ENCODE measurements at regions not wholly inside any gene's neighbourhood (a gene's known extent, or its start where the extent isn't known, plus 50 kb on each side); places are given as distances from the start of the nearest gene placed in this dataset.

- no peak overlapping the region for H2AFZ ChIP-seq (ENCODE audit: low read length, unreplicated experiment)
- H3K4me1 ChIP-seq (ENCODE audit: control insufficient read depth, insufficient read depth, low read length, unreplicated experiment) = no peaks in the 10 kb centered on the region
- H3K27me3 ChIP-seq (ENCODE audit: insufficient read depth, low read length) = no peaks in the 10 kb centered on the region; the same call in 1 of the 2 replicates
- H3K4me3 ChIP-seq (ENCODE audit: low read depth, low read length) = no peak overlapping the region
- H3K79me2 ChIP-seq (ENCODE audit: control insufficient read depth, insufficient read depth, low read length, unreplicated experiment) = no peaks in the 10 kb centered on the region
- no peak overlapping the region for H3K27ac ChIP-seq (ENCODE audit: low read depth, low read length)
- H3K36me3 ChIP-seq (ENCODE audit: insufficient read depth, low read length) = no peaks in the 10 kb centered on the region
Measured at GRCh38 chr2:166831930-166832329, 56.4 kb upstream of the XIRP2 start.

- Histone ChIP-seq H3K27ac (ENCODE audit: low read depth, low read length) (no peak overlapping the region), H3K79me2 (ENCODE audit: control insufficient read depth, insufficient read depth, low read length, unreplicated experiment) (no peaks in the 10 kb centered on the region), H3K27me3 (ENCODE audit: insufficient read depth, low read length) (no peaks in the 10 kb centered on the region), H3K4me3 (ENCODE audit: low read depth, low read length) (no peak overlapping the region), H2AFZ (ENCODE audit: low read length, unreplicated experiment) (no peak overlapping the region), H3K4me1 (ENCODE audit: control insufficient read depth, insufficient read depth, low read length, unreplicated experiment) (no peaks in the 10 kb centered on the region), H3K36me3 (ENCODE audit: insufficient read depth, low read length) (no peaks in the 10 kb centered on the region)
Measured at GRCh38 chr2:166825914-166826313, 62.4 kb upstream of the XIRP2 start.

- Histone ChIP-seq H3K79me2 (ENCODE audit: control insufficient read depth, insufficient read depth, low read length, unreplicated experiment) (no peaks in the 10 kb centered on the region), H3K4me1 (ENCODE audit: control insufficient read depth, insufficient read depth, low read length, unreplicated experiment) (no peaks in the 10 kb centered on the region), H2AFZ (ENCODE audit: low read length, unreplicated experiment) (no peak overlapping the region), H3K36me3 (ENCODE audit: insufficient read depth, low read length) (no peaks in the 10 kb centered on the region), H3K27ac (ENCODE audit: low read depth, low read length) (no peak overlapping the region), H3K27me3 (ENCODE audit: insufficient read depth, low read length) (no peaks in the 10 kb centered on the region), H3K4me3 (ENCODE audit: low read depth, low read length) (no peak overlapping the region)
Measured at GRCh38 chr2:166814335-166814734, 73.9 kb upstream of the XIRP2 start.

- H3K4me3 ChIP-seq (ENCODE audit: low read depth, low read length) = no peak overlapping the region
- no peak overlapping the region for H2AFZ ChIP-seq (ENCODE audit: low read length, unreplicated experiment)
- no peaks in the 10 kb centered on the region for H3K79me2 ChIP-seq (ENCODE audit: control insufficient read depth, insufficient read depth, low read length, unreplicated experiment)
- H3K36me3 ChIP-seq (ENCODE audit: insufficient read depth, low read length) = no peaks in the 10 kb centered on the region
- H3K27me3 ChIP-seq (ENCODE audit: insufficient read depth, low read length) = no peaks in the 10 kb centered on the region
- no peaks in the 10 kb centered on the region for H3K4me1 ChIP-seq (ENCODE audit: control insufficient read depth, insufficient read depth, low read length, unreplicated experiment)
- no peak overlapping the region for H3K27ac ChIP-seq (ENCODE audit: low read depth, low read length)
Measured at GRCh38 chr2:166812166-166812891, 76.0 kb upstream of the XIRP2 start.

GRCh38 chr2:166805753-166806152, 82.5 kb upstream of the XIRP2 start:
- H3K79me2 ChIP-seq (ENCODE audit: control insufficient read depth, insufficient read depth, low read length, unreplicated experiment) = no peaks in the 10 kb centered on the region
- no peaks in the 10 kb centered on the region for H3K27me3 ChIP-seq (ENCODE audit: insufficient read depth, low read length)

GRCh38 chr2:166803373-166804000, 84.8 kb upstream of the XIRP2 start:
- Histone ChIP-seq H3K36me3 (ENCODE audit: insufficient read depth, low read length) (no peaks in the 10 kb centered on the region), H3K27me3 (ENCODE audit: insufficient read depth, low read length) (no peaks in the 10 kb centered on the region), H3K4me3 (ENCODE audit: low read depth, low read length) (no peak overlapping the region), H3K79me2 (ENCODE audit: control insufficient read depth, insufficient read depth, low read length, unreplicated experiment) (no peaks in the 10 kb centered on the region), H2AFZ (ENCODE audit: low read length, unreplicated experiment) (no peak overlapping the region), H3K27ac (ENCODE audit: low read depth, low read length) (no peak overlapping the region), H3K4me1 (ENCODE audit: control insufficient read depth, insufficient read depth, low read length, unreplicated experiment) (no peaks in the 10 kb centered on the region)

More at GRCh38 chr2:166805753-166806152, 82.5 kb upstream of the XIRP2 start:
- Histone ChIP-seq H2AFZ (ENCODE audit: low read length, unreplicated experiment) (no peak overlapping the region), H3K4me1 (ENCODE audit: control insufficient read depth, insufficient read depth, low read length, unreplicated experiment) (no peaks in the 10 kb centered on the region), H3K4me3 (ENCODE audit: low read depth, low read length) (no peak overlapping the region), H3K27ac (ENCODE audit: low read depth, low read length) (no peak overlapping the region), H3K36me3 (ENCODE audit: insufficient read depth, low read length) (no peaks in the 10 kb centered on the region)

GRCh38 chr2:166802475-166802874, 85.8 kb upstream of the XIRP2 start:
- Histone ChIP-seq H2AFZ (ENCODE audit: low read length, unreplicated experiment) (no peak overlapping the region), H3K27ac (ENCODE audit: low read depth, low read length) (no peak overlapping the region), H3K36me3 (ENCODE audit: insufficient read depth, low read length) (no peaks in the 10 kb centered on the region), H3K4me1 (ENCODE audit: control insufficient read depth, insufficient read depth, low read length, unreplicated experiment) (no peaks in the 10 kb centered on the region), H3K27me3 (ENCODE audit: insufficient read depth, low read length) (no peaks in the 10 kb centered on the region), H3K79me2 (ENCODE audit: control insufficient read depth, insufficient read depth, low read length, unreplicated experiment) (no peaks in the 10 kb centered on the region), H3K4me3 (ENCODE audit: low read depth, low read length) (no peak overlapping the region)

GRCh38 chr2:166792808-166793207, 95.5 kb upstream of the XIRP2 start:
- Histone ChIP-seq H3K36me3 (ENCODE audit: insufficient read depth, low read length) (no peaks in the 10 kb centered on the region), H3K4me3 (ENCODE audit: low read depth, low read length) (no peak overlapping the region), H3K27ac (ENCODE audit: low read depth, low read length) (no peak overlapping the region), H2AFZ (ENCODE audit: low read length, unreplicated experiment) (no peak overlapping the region), H3K79me2 (ENCODE audit: control insufficient read depth, insufficient read depth, low read length, unreplicated experiment) (no peaks in the 10 kb centered on the region), H3K27me3 (ENCODE audit: insufficient read depth, low read length) (no peaks in the 10 kb centered on the region), H3K4me1 (ENCODE audit: control insufficient read depth, insufficient read depth, low read length, unreplicated experiment) (no peaks in the 10 kb centered on the region)

GRCh38 chr2:166786707-166787106, 101.6 kb upstream of the XIRP2 start:
- no peak overlapping the region for H2AFZ ChIP-seq (ENCODE audit: low read length, unreplicated experiment)
- H3K79me2 ChIP-seq (ENCODE audit: control insufficient read depth, insufficient read depth, low read length, unreplicated experiment) = no peaks in the 10 kb centered on the region
- no peaks in the 10 kb centered on the region for H3K36me3 ChIP-seq (ENCODE audit: insufficient read depth, low read length)
- no peak overlapping the region for H3K27ac ChIP-seq (ENCODE audit: low read depth, low read length)
- no peaks in the 10 kb centered on the region for H3K27me3 ChIP-seq (ENCODE audit: insufficient read depth, low read length)
- H3K4me1 ChIP-seq (ENCODE audit: control insufficient read depth, insufficient read depth, low read length, unreplicated experiment) = no peaks in the 10 kb centered on the region
- no peak overlapping the region for H3K4me3 ChIP-seq (ENCODE audit: low read depth, low read length)

GRCh38 chr2:166784296-166784946, 103.9 kb upstream of the XIRP2 start:
- no peak overlapping the region for H3K27ac ChIP-seq (ENCODE audit: low read depth, low read length)
- no peak overlapping the region for H2AFZ ChIP-seq (ENCODE audit: low read length, unreplicated experiment)
- no peaks in the 10 kb centered on the region for H3K27me3 ChIP-seq (ENCODE audit: insufficient read depth, low read length)
- no peak overlapping the region for H3K4me3 ChIP-seq (ENCODE audit: low read depth, low read length)
- no peaks in the 10 kb centered on the region for H3K4me1 ChIP-seq (ENCODE audit: control insufficient read depth, insufficient read depth, low read length, unreplicated experiment)
- H3K36me3 ChIP-seq (ENCODE audit: insufficient read depth, low read length) = no peaks in the 10 kb centered on the region
- H3K79me2 ChIP-seq (ENCODE audit: control insufficient read depth, insufficient read depth, low read length, unreplicated experiment) = no peaks in the 10 kb centered on the region

- Histone ChIP-seq H3K79me2 (ENCODE audit: control insufficient read depth, insufficient read depth, low read length, unreplicated experiment) (no peaks in the 10 kb centered on the region), H3K36me3 (ENCODE audit: insufficient read depth, low read length) (no peaks in the 10 kb centered on the region), H2AFZ (ENCODE audit: low read length, unreplicated experiment) (no peak overlapping the region), H3K4me1 (ENCODE audit: control insufficient read depth, insufficient read depth, low read length, unreplicated experiment) (no peaks in the 10 kb centered on the region), H3K4me3 (ENCODE audit: low read depth, low read length) (no peak overlapping the region), H3K27me3 (ENCODE audit: insufficient read depth, low read length) (no peaks in the 10 kb centered on the region), H3K27ac (ENCODE audit: low read depth, low read length) (no peak overlapping the region)
Measured at GRCh38 chr2:166775176-166775575, 113.1 kb upstream of the XIRP2 start.
